K562 (cell line): ENCODE measurements at regions not wholly inside any gene's neighbourhood (a gene's known extent, or its start where the extent isn't known, plus 50 kb on each side); places are given as distances from the start of the nearest gene placed in this dataset.

Experiments
- ATAC-seq: fragments of 200-7000 bp; cut with Tn5 transposase; 3 replicates; pipeline ENCODE4 v1.9.1; 2020; ENCODE audit warnings: moderate library complexity
- BruUV-seq: library from RNA; stranded (reverse); fragments of 400-500 nt; replicated peaks from 2 replicates; lab custom pipeline; 2021; lab: Mats Ljungman, UMichigan
- CTCF ChIA-PET: fragments of 300-600 bp; formaldehyde crosslinking; extraction: SDS; loops from one replicate; lab custom pipeline; 2021; ENCODE audit warnings: low intra/inter-chr PET ratio; lab: Yijun Ruan, JAX
- POLR2A ChIA-PET: fragments of 300-600, 350-650 bp; sonication (Branson Sonifier 250); formaldehyde crosslinking; extraction: SDS; loops from one replicate; lab custom pipeline; 2021; ENCODE audit warnings: antibody characterized with exemption, inconsistent platforms; lab: Yijun Ruan, JAX
- DNase-seq, 4 experiments: peaks; one replicate each; pipeline versions ENCODE4 v3.0.0 to v3.0.0-alpha.2; 2011 to 2018; ENCODE audit warnings: low spot score in 3 of 4, mixed read lengths in 3 of 4; ENCODE audit errors: extremely low read depth in 1 of 4
- FAIRE-seq: peaks from 2 replicates; lab custom pipeline; 2011; peaks lifted over from hg19 to GRCh38; lab: Jason Lieb, UNC
- H2AFZ ChIP-seq: 2 replicates; pipeline ENCODE4 v1.6.0; 2011; ENCODE audit warnings: low read depth, low read length, control low read depth, inconsistent platforms
- H3K27ac ChIP-seq: fragments of 200-600 bp; 3 replicates; pipeline ENCODE4 v1.8.0; 2011; ENCODE audit warnings: low read depth, mild to moderate bottlenecking, control low read depth, inconsistent platforms, low read length, moderate library complexity, mixed read lengths; ENCODE audit errors: extremely low read depth
- H3K27me3 ChIP-seq, 2 experiments: fragments of 300-600 bp in 1 of 2; 2 replicates in 1 of 2; 3 replicates in 1 of 2; pipeline versions ENCODE4 v1.6.0 to v1.8.0; 2011; ENCODE audit warnings: inconsistent platforms in 2 of 2, low read length in 2 of 2, mild to moderate bottlenecking in 1 of 2, mixed read lengths in 1 of 2, moderate library complexity in 1 of 2; ENCODE audit not compliant: control insufficient read depth in 2 of 2, insufficient read depth in 2 of 2
- H3K36me3 ChIP-seq: fragments of 300-600 bp; 3 replicates; pipeline ENCODE4 v1.8.0; 2011; ENCODE audit warnings: mild to moderate bottlenecking, low read length, inconsistent platforms; ENCODE audit not compliant: control insufficient read depth, insufficient read depth
- H3K4me1 ChIP-seq, 2 experiments: fragments of 200-600 bp in 1 of 2; replicated peaks in 1 of 2; 2 replicates in 1 of 2; 3 replicates in 1 of 2; pipeline versions ENCODE4 v1.5.1 to v1.8.0; 2011; ENCODE audit warnings: inconsistent platforms in 2 of 2, low read length in 2 of 2, mild to moderate bottlenecking in 1 of 2, mixed read lengths in 1 of 2, moderate library complexity in 1 of 2; ENCODE audit not compliant: control insufficient read depth in 2 of 2, insufficient read depth in 2 of 2
- H3K4me2 ChIP-seq: 2 replicates; pipeline ENCODE4 v1.6.1; 2011; ENCODE audit warnings: low read length, control low read depth, inconsistent platforms, mixed read lengths; ENCODE audit not compliant: insufficient read depth
- H3K4me3 ChIP-seq: fragments of 200-600 bp; sonication (generic), shearing (Covaris generic); 2 replicates; pipeline ENCODE4 v1.5.1; 2016; ENCODE audit warnings: control low read depth, inconsistent platforms
- H3K79me2 ChIP-seq: fragments of 200-600 bp; 3 replicates; pipeline ENCODE4 v1.8.0; 2011; ENCODE audit warnings: low read length, inconsistent platforms; ENCODE audit not compliant: control insufficient read depth, insufficient read depth
- H3K9ac ChIP-seq, 2 experiments: 2 replicates each; pipeline versions ENCODE4 v1.6.0 to v1.6.1; 2011; ENCODE audit warnings: low read depth in 2 of 2, low read length in 2 of 2, control low read depth in 1 of 2, inconsistent platforms in 1 of 2, mild to moderate bottlenecking in 1 of 2, mixed read lengths in 1 of 2; ENCODE audit not compliant: insufficient read depth in 1 of 2
- H3K9me1 ChIP-seq: one replicate; pipeline ENCODE4 v1.6.0; 2011; ENCODE audit warnings: inconsistent platforms, mild to moderate bottlenecking, low read length, moderate library complexity; ENCODE audit not compliant: control insufficient read depth, insufficient read depth
- H3K9me3 ChIP-seq: replicated peaks from 2 replicates; pipeline ENCODE4 v1.5.1; 2011; ENCODE audit warnings: low read depth, low read length, inconsistent platforms; ENCODE audit not compliant: control insufficient read depth, insufficient read depth
- H4K20me1 ChIP-seq: replicated peaks from 2 replicates; pipeline ENCODE4 v1.6.1; 2011; ENCODE audit warnings: low read length, inconsistent platforms, mixed read lengths; ENCODE audit not compliant: control insufficient read depth, insufficient read depth
- MAFF ChIP-seq: IDR thresholded peaks from 2 replicates; pipeline ENCODE4 v1.6.1; 2012; ENCODE audit warnings: low read length, improper control_type of control experiment
- OTX1 ChIP-seq: fragments of 450-650 bp; formaldehyde crosslinking; IDR thresholded peaks from 2 replicates; pipeline ENCODE4 v1.4.0; 2022; ENCODE audit warnings: mild to moderate bottlenecking
- PTRF ChIP-seq: fragments of 450-650 bp; IDR thresholded peaks from 2 replicates; pipeline ENCODE4 v1.6.1; 2016; ENCODE audit warnings: mild to moderate bottlenecking, missing genetic modification characterization, missing compliant biosample characterization
- RAD51 ChIP-seq: fragments of 450-650 bp; IDR thresholded peaks from 2 replicates; pipeline ENCODE4 v1.7.1; 2016; ENCODE audit warnings: low read depth, mild to moderate bottlenecking, borderline replicate concordance
- ZNF347 ChIP-seq: fragments of 450-650 bp; formaldehyde crosslinking; IDR thresholded peaks from 2 replicates; pipeline ENCODE4 v1.4.0; 2020; ENCODE audit warnings: low read depth, mild to moderate bottlenecking, moderate library complexity
- in situ Hi-C: fragments of 300-500 bp; cut with MboI; formaldehyde crosslinking; loops from 4 replicates; pipeline ENCODE4 v1.15.0; 2018; ENCODE audit warnings: inconsistent platforms, mixed read lengths
- intact Hi-C: fragments of 100-400 bp; cut with micrococcal nuclease; formaldehyde crosslinking; loops from 2 replicates; pipeline ENCODE4 v1.14.2; 2022
- TF ChIP-seq, protein P1 (sequence below): fragments of 450-650 bp; formaldehyde crosslinking; IDR thresholded peaks from 2 replicates; pipeline ENCODE4 v1.4.0; 2022; ENCODE audit warnings: missing genetic modification characterization
- TF ChIP-seq, protein P2 (sequence below): conservative IDR thresholded peaks from 2 replicates; pipeline ENCODE4 v1.6.1; 2011; ENCODE audit warnings: low read depth, mild to moderate bottlenecking, low read length; ENCODE audit not compliant: control insufficient read depth

DNA sequence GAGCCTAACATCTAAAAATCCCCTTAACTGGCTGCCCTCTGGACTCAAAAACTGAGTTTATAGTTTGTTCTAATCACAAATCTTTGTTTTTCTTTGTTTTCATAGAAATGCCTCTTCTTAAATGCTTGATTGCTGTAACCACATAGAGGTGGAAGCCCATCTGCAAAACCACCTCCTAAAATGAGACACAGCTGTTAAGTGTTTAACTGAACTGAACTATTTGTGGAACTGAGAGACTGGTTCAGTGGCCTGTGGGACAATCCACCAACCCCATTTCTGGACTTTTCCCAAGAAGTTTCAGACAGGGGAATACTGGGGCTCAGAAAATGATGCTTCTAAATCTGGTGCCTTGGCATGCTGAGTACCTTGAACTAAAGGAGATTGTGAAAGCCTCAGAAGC, 50.9 kb upstream of the TM9SF2 start:
- H3K9ac ChIP-seq: no peak overlapping the region
- ATAC-seq: no peak
- no peaks in the 10 kb centered on the region for H4K20me1 ChIP-seq
- no peak for TF ChIP-seq RAD51
- no peak for TF ChIP-seq MAFF
- no peak for TF ChIP-seq ZNF347 (CRISPR knock-in tag)
- TF ChIP-seq, protein P1, sequence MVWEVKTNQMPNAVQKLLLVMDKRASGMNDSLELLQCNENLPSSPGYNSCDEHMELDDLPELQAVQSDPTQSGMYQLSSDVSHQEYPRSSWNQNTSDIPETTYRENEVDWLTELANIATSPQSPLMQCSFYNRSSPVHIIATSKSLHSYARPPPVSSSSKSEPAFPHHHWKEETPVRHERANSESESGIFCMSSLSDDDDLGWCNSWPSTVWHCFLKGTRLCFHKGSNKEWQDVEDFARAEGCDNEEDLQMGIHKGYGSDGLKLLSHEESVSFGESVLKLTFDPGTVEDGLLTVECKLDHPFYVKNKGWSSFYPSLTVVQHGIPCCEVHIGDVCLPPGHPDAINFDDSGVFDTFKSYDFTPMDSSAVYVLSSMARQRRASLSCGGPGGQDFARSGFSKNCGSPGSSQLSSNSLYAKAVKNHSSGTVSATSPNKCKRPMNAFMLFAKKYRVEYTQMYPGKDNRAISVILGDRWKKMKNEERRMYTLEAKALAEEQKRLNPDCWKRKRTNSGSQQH (CRISPR knock-in tag): no peak
- TF ChIP-seq, protein P2, sequence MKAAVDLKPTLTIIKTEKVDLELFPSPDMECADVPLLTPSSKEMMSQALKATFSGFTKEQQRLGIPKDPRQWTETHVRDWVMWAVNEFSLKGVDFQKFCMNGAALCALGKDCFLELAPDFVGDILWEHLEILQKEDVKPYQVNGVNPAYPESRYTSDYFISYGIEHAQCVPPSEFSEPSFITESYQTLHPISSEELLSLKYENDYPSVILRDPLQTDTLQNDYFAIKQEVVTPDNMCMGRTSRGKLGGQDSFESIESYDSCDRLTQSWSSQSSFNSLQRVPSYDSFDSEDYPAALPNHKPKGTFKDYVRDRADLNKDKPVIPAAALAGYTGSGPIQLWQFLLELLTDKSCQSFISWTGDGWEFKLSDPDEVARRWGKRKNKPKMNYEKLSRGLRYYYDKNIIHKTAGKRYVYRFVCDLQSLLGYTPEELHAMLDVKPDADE: no peak
- TF ChIP-seq PTRF (tag): no peak
- no peak for TF ChIP-seq OTX1
- peaks cover 5 to 7% of the 10 kb centered on the region in 2 experiments; a peak in 4 of 5 replicates for H3K4me1 ChIP-seq
- in situ Hi-C loops: loop anchor here (10.0 kb wide), 1 partner anchor 154 kb away; the partner anchor contains the start of gene CLYBL
- no peaks in the 10 kb centered on the region for H3K79me2 ChIP-seq
- no peak overlapping the region for H2AFZ ChIP-seq
- no peak overlapping the region for H3K27ac ChIP-seq
- H3K9me3 ChIP-seq: peaks cover 4% of the 10 kb centered on the region
- no peak for FAIRE-seq
- no peaks in the 10 kb centered on the region for H3K27me3 ChIP-seq
- intact Hi-C loops: no loop called here
- no peaks in the 10 kb centered on the region for H3K36me3 ChIP-seq
- no peak overlapping the region for H3K4me3 ChIP-seq
- no peak overlapping the region for H3K4me2 ChIP-seq
- ChIA-PET POLR2A (interaction anchor here (0.9 kb wide), 1 partner anchor 11 kb away, joined by 3 read pairs; no protein-coding TSS in a partner anchor), CTCF (no interaction called here)
- H3K9me1 ChIP-seq: no peaks in the 10 kb centered on the region
- BruUV-seq: no TSS peak
- no peak for DNase-seq
